ENCODE measurements at regions not wholly inside any gene's neighbourhood (a gene's known extent, or its start where the extent isn't known, plus 50 kb on each side); places are given as distances from the start of the nearest gene placed in this dataset.
"Not testable (repeated sequence)": the region's sequence is repeated elsewhere in the genome, so short reads cannot be mapped to it uniquely, and the experiment has no call there.

DNA sequence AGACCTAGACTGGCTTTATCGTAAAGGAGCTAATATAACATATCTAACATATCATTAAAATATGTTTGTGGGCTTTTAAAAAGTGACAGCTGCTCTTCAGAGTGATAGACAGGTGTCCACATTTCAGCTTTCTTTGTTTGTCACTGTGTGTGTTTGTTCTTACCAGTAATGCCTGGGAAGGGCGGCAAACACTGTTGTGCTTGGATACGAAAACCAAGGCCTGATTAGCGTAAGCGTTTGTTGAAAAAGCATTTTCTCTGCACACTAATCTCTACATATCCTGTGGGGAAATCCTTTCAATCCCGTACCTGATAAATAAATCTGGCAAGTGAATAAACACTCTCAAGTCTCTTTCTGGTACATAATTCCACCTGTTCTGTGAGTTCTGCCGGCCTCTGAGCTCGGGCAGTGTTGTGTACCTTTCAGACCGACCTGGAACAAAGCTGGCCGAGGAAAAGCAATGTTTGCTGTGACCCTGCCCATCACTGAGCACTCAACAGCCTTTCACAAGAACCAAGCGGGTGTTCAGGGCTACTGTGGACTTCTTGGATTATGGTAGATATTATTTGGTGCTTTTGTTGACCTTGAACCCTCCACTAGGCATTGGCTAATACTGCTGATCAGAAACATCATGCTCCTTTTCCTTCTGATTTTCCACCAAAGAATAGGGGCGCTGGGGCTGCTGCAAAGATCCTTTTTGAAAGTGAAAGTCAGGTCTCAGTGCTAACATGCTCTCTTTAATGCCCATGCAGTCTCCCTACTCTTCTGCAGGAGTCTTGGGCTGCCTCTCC lies 100.4 kb downstream of the CD83 start:
- DNase-seq, result no peak

DNA sequence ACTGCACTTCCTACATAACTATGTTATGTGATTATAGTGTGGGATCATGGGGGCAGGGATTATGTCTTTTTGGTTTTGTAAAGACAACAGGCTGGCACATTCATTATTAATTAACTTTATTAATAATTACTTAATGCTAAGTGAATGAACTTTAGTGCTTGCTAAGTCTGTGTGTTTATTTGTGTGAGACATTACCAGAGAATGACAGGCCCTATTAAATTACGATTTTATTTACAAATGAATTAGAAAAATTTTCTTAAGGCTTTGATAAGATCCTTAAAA lies 100.9 kb downstream of the CD83 start:
- DNase-seq, result no peak

DNA sequence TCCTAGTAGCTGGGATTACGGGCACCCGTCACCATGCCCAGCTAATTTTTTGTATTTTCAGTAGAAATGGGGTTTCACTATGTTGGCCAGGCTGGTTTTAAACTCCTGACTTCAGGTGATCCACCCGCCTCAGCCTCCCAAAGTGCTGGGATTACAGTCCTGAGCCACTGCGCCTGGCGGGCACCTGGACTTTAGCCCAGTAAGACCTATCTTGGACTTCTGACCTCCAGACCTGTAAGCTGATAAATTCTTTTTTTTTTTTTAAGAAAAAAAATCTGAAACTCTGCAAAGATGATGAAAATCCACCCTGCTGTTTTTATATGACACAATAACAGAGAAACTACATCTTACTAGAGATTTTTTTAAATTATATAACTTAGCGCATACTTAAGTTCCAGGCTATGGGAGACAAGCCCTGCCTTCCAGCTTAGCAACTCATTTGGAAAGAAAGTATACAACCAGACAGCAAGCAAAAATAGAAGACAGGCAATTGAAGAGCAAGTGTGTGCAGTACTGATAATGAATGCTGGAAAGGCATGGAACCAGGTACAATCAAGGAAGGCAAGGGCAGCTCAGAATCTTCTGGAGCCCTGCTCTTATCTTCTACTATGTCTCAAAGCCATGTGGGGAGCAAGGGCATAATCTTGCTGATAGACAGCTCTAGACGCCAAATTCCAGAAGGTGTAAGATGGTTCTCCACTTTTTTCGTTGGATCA lies 104.2 kb downstream of the CD83 start:
- DNase-seq, result no peak

DNA sequence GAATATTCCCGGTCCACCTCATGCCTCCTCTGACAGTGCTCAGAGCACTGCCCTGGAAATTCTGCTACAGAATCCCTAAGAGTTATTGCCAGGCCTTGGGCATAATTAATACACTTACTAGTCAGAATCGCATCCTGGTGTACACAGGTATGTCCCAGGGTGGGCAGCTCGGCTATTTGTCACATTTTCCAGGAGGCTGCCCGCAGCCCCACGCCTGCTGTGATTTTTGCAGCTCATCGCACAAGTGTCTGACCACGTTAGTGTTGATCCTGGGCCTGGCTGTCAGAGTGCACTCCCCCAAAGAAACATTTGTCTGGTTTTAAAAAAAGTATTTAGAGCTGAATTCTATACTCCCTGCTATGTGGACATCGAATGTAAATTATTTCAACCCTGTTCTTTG lies 105.4 kb downstream of the CD83 start:
- no peak for DNase-seq

DNA sequence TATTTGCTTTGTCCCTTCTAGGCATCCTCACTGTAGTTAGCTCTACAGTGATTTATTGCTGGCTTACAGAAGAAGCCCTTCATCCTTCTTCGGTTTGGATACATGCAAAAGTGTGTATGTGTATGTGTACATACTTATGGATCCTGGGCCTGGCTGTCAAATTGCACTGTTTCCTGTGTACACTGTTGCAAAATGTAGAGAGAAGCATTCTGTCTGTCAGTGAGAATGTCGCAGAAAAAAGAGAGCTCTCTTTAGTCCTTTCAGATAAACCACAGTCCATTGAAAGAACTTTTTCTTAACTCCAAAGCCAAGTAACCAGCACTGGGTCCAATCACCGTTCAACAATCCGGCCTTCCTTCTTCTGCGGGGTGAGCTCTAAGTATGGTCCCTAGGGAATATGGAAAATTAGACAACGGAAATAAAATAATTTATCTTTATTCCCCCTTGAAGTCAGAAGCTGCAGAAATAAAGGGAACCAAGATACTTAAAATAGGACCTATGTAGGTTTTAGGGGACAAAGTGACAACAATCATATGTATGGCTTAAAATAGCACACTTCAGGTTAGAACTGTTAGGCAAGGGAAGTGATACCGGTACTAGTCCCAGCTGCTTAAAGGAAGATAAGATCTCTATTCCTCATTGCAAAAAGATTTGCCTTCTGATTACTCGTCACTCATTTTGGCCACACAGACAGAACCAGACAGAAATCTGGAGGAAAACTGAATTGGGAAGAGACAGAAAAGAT lies 107.0 kb downstream of the CD83 start:
- no peak for DNase-seq

DNA sequence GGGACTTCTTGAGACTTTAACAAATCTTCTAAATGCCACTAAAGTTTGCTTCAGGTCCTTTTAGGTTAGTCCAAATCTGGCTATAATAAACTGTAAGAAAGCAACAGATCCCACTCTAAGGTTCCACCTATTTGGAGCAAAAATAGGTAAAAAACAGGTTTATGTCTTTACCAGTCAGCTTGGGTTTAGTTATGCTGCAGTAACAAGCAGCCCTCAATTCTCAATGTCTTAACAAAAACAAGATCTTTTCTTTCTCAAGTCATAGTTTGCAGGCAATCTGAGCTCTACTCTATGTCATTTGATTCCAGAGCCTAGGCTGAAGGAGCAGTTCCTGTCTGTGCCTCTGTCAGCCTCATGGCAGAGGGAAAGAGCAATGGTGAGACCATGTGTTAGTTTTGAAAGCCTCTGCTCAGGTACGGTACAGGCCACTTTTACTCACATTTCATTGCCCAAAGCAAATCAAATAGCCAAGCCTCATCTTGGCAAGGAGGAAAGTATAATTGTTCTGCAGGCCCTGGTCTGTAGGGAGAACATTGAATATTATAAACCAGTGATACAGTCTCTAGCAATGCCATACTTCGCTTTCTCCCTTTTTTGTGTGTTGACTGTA lies 108.6 kb downstream of the CD83 start:
- no peak for DNase-seq

DNA sequence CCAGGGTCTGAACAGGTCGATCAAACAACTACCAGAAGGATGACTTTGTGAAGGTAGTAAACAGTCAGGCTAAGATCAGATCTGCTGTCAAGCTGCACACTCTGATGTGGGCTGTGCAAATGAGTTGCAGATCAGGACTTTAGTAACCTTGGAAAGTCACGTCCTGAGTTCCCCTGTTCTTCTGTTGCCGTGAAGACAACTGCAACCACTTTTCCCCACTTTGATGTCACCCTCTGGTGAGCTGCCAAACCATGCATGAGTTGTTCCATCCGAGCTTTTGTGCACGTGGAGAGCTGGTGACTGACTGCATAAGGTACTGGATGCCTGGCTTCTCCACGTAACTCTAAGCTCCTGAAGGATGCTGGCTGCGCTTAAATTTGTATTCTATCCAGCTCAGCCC lies 111.0 kb downstream of the CD83 start:
- DNase-seq, result no peak

DNA sequence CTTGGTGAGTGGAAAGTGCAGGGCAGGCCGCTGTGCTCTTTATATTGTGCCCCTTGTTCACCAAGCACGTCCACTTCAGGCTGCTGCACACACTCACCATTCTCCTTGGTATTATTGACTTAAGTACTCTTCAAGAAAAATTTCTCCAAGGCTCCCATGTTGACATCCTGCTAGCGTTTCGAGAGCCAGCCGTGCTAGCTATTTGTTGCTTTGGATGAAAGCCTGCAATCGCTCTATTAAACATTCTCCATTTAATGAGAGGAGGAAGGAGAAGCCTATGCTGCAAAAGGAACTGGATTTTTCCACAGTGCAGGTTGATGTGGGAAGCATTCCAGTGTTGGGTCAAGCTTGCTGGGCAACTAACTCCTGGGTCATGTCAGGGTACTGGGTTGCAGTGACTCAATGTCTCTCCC lies 113.5 kb downstream of the CD83 start:
- no peak for DNase-seq

DNA sequence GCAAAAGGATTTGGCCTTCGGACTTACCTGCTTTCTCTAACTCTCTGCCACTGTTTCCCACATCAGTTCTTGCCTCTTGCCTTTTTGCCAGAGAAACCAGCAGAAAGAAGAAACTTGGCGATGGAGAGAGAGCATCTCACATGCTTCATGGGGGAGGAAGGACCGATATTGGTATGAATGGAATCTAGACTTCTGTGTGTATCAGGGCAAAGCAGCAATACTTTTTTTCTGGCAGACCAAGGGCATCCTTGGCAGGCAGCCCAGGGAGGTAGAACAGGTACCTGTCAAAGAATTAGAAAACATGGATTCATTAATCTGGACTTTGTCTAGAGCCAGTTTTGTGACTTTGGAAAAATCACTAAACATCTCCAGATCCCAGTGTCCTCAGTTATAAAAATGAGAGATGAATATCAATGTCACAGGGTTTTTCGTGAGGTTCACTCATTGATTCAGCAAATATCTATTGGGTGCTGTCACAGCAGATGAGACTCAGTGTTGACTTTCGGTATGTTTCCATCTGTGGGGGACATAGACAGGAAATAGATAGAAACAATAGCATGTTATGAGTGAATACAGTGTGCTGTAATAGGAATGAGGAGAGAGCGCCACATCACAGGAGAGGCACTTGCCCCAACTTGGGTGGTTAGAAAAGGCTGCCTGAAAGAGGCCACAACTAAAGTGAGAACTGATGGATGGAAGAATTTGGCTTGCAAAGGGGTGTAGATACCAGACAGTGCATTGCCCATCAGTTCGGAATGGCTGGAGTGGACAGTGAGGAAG lies 114.1 kb downstream of the CD83 start:
- no peak for DNase-seq

DNA sequence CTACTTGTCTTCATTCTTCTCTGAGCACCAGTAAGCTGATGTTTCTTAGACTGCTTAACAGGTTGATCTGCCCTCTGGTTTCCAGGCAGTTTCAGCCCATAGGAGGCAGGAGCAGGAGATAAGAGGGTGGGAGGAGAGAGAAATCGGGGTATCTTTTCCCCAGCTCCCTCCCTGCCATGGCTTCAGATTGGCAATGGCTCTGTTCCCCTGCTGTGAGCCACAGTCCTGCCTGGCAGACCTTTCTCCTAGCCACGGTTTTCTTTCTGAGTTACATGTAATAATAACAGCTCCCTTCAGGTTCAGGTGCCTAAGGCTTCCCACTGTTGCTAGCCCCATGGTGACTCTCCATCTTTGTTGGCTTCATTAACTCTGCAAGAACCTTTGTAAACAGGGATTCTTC lies 115.3 kb downstream of the CD83 start:
- DNase-seq, result no peak

DNA sequence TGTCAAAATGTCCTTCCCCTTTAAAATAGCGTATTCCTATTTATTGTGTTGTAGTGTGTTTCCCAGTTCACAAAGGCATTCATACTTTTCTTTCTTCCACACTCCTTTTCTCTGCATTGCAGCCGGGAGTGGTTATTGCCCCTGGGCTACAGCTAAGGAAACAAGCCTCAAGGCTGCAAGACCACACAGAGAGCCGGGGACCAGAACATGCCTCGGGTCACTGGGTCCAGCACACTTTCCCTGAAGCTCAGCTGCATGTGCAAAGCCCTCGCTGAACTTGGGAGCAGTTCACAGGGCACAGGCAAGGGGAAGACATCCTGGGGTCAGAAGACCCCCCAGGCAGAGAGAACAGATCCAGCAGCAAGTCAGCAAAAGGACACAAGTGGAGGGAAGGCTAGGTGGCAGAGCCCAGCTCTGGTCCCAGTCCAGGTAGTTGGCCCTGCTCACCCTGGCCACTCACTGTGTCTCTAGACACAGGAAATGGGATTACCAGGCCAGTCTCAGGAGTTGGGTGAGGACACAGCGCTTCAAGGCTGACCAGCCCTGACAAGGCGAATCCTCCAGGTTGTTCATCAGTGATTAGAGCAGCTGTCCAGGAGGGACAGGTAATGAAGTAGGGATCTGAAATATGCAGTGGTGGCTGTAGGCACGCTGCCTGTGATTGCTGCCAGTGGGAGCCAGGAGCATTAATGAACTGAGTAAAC lies 118.2 kb downstream of the CD83 start:
- no peak for DNase-seq

DNA sequence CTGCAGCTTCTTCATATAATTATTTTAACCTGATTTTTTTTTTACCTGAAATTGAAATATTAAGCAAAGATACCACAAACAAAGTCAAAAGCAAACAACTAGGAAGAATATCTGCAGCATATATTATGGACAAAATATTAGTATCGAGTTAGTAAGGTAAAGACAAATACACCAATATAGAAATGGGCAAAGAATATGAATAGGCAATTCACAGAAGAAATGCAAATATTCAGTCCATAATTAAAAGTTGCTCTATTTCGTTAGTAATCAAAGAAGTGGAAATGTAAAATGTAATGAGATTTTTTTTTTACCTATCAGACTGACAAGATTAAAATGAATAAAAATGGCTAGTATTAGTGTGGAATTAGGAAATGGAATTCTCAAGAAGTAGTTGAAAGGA lies 121.5 kb downstream of the CD83 start:
- DNase-seq, result no peak

DNA sequence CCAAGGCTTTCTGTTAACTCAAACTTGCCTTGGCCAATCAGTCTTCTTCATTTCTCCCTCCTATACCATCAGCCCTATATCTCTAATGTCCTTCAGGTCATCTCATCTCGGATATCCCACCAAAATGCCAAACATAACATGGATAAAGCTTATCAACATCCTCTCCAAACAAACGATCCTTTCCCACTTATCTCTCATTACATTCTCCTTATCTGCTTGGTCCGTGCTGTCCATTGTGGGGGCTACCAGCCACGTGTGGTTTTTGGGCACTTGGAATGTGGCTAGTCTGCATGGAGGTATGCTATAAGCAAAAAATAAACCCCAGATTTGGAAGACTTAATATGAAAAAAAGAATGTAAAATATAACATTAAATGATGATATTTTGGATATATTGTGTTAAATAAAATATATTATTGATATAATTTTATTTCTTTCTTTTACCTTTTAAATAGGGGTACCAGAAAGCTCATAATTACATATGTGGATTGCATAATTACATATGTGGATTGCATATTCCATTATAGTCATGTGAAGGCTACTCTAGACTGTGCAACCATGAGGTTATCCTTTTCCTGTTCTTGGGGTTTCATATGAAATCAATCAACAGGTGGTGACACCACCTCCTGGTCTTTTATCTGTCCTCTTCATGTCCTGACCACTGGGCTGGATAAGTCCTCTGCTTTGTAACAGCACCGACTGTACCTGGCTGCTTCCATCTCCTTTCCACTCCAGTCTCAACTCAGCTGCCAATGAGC lies 123.0 kb downstream of the CD83 start:
- no peak for DNase-seq

DNA sequence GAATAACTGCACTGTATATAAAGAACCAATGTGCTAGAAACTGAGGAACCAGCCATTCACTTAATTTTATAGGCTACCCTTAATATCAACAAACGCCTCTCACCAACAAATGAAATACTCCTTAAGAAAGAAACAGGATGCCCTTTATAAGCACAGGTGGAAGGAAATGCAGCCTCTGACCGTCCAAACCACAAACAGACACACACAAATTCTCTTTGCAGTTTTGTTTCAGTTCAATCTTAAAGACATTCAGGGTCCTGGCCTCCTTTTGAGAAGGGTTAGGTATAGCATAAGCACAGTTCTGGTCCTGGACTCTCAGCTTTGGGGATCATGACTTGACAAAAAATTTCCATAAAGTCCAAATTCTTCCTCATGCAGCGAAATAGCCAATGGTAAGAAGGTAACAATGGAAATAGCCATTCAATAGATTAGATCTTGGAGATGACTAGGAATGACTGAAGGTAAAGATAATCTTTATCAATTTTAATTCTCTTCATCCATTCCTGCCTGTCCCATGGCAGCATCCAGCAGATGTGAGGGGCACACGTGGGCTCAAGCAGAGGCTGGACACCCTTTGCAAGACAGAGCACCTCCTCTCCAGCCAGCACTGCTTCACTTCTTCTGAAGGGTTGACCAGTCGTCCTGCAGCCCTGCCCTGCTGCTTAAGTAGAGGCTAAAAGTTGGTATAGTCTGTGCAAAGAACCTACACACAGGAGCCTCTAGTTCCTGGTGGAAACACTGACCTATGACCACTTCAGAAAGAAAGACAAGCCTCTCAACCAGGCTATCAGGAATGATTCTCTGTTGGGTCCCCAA lies 123.9 kb downstream of the CD83 start:
- no peak for DNase-seq

DNA sequence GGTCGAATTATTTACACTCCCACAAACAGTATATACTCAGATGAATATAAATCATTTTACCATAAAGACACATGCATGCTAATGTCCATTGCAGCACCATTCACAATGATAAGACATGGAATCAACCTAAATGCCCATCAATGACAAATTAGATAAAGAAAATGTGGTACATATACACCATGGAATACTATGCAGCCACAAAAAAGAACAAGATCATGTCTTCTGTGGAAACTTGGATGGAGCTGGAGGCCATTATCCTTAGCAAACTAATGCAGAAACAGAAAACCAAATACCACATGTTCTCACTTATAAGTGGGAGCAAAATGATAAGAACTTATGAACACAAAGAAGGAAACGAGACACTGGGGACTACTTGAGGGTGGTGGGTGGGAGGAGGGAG lies 125.3 kb downstream of the CD83 start:
- DNase-seq, result not testable (repeated sequence)

DNA sequence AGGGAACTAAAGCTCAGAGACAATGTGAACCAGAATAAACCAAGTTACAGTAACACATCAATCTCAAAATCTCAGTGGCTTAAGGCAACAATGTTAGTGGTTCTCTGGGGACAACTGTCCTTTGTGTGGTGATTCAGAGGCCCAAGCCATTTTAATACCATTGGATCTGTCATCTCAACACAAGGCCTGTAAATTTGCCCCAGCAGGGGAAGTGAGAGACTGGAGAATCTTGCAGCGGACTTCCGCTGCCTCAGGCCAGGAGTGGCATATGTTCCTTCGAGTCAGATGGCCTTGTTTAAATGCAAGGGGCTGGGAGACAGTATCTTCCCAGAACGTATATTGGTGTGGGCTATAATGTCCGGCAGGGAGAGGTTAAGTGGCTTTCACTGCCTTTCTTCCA lies 126.0 kb downstream of the CD83 start:
- no peak for DNase-seq

DNA sequence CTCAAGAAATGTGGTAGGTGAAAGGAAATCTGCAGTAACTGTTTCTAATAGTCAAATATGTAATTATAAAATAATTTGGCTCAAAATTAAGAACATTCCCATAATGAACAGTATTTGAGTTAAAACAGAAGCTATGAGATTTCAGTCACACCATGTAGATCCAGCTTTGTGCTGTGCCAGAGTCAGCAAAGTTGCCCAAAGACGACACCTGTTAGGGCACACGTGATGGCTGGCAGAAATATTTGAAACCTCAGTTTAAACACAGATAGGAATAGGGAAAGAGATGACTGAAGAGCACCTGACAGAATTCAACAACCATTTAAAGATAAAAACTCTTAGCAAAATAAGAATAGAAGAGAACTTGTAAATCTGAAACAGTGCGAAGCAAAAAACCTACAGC lies 129.3 kb downstream of the CD83 start:
- DNase-seq, result no peak

DNA sequence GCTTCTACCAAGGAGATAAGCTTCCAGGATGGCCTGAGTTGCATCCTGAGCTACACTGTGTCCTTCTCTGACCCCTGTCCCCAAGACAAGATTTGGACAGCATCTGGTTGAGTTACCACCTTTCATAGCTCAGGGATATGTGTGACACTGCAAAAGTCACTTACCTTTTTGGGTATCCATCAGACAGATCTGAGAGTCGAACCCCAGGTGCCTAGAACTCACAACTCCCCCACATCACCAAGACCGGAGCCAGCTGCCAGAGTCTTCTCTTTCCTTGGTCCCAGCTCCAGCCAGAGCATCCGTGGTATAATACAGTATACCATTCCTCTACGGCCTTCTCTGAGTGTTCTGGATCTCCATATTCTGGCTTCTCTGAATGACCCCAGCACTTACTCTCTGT lies 133.0 kb downstream of the CD83 start:
- no peak for DNase-seq

DNA sequence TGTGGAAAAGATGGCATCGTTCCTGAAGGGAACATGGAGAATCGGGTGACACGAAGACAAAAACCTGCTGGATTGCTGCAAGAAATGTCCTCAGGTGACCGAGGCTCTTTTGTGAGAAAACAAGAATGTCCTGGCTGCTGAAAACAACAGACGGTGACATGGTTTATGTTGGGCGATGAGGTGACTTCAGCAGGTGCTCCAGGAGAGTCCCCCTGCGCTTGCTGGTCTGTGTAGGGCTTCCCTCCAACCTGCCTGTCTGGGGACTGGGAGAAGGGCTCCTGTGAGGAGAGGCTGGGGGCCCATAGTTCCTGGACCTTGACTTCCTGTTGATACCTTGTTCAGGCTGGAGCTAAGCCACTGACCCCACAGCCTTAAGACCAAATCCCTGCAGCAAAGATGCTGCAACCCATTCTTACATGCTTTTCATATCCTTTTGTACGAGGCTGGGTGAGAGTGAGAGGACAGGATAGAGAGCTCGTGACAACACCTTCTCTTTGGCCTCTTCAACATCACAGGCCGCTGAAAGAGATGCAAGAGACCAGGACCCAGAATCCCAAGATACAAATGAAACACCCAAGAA lies 134.8 kb downstream of the CD83 start:
- DNase-seq, result no peak

DNA sequence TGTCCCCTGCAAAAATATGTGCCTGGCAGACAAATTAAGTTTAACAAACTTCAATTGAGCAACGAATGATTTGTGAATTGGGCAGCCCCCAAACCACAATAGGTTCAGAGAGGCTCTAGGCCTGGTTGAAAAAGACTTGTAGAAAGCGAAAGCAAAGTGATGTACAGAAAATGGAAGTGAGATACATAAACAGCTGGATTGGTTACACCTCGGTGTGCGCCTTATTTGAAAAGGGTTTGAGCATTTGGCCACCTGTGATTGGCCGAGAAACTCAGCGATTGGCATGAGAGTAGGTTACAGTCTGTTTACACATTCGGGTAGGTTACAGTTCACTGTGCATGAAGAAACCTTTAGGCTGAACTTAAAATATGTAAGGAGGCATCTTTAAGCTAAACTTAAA lies 136.9 kb downstream of the CD83 start:
- DNase-seq, result no peak
